ENCODE measurements at regions not wholly inside any gene's neighbourhood (a gene's known extent, or its start where the extent isn't known, plus 50 kb on each side); places are given as distances from the start of the nearest gene placed in this dataset.
"Not testable (repeated sequence)": the region's sequence is repeated elsewhere in the genome, so short reads cannot be mapped to it uniquely, and the experiment has no call there.

DNA sequence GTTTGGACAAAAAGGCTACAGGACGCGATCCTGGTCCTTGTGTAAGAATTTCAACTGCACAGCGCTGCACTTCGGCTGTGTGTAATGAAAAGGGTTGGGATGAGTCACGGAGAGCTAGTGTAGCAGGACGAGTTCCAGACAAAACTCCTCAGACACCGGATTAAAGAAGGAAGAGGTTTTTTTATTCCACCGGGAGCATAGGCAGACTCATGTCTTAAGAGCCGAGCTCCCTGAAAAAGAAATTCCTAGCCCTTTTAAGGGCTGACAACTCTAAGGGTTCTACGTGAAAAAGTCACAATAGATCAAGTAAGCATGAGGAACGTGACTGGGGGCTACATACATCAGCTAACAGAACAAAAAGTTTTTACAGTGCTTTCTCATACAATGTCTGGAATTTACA, 54.8 kb upstream of the FAM90A1 start:
- peak; percentile 2 for DNase-seq (ENCODE audit: low read depth, low spot score)
- CTCF ChIA-PET; H3K9me3 ChIP-seq (ENCODE audit: control insufficient read depth, insufficient read depth, low read length); H3K27ac ChIP-seq (ENCODE audit: low read depth, low read length); H3K4me3 ChIP-seq (ENCODE audit: low read depth, low read length); H3K27me3 ChIP-seq (ENCODE audit: control insufficient read depth, insufficient read depth, low read length); POLR2A ChIA-PET: not testable (repeated sequence)

DNA sequence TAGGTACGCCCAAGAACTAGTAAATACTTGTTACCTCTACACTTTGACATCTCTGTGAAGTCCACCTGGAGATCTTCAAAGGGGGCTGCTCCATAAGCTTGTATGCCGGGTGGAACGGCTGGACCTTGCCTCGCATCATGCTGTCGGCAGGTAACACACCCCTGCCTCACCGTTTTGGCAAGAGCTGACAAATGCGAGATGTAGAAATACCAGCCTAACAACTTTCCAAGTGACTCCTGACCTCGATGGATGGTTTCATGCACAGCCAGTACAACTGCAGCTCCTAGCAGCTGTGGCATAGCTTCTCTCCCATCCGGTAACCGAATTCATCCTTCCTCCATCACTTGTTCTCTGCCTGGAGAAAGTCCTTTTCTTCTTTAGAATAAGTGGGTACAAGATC, 58.3 kb upstream of the FAM90A1 start:
- POLR2A ChIA-PET; H3K9me3 ChIP-seq (ENCODE audit: control insufficient read depth, insufficient read depth, low read length); DNase-seq (ENCODE audit: low read depth, low spot score); CTCF ChIA-PET; H3K4me3 ChIP-seq (ENCODE audit: low read depth, low read length); H3K27ac ChIP-seq (ENCODE audit: low read depth, low read length); H3K27me3 ChIP-seq (ENCODE audit: control insufficient read depth, insufficient read depth, low read length): not testable (repeated sequence)

DNA sequence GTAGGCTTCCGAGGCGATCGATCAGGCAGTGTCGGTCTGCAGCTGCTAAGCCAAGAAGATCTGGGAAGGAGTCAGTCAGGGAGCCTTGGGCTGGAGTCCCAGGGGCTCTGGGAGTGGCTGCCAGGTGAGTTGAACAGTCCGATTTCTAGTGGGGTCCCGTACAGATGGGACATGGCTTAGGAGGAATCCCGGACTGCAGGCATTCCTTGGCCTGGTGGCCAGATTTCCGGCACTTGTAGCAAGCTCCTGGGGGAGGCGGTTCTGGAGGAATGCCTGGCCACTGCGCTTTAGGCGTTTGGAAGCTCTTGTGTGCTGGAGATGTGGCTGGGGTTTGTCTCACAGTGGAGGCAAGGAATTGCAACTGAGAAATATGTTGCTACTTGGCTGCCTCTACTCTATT, 64.3 kb upstream of the FAM90A1 start:
- H3K27ac ChIP-seq (ENCODE audit: low read depth, low read length); DNase-seq (ENCODE audit: low read depth, low spot score); H3K27me3 ChIP-seq (ENCODE audit: control insufficient read depth, insufficient read depth, low read length); POLR2A ChIA-PET; CTCF ChIA-PET; H3K9me3 ChIP-seq (ENCODE audit: control insufficient read depth, insufficient read depth, low read length); H3K4me3 ChIP-seq (ENCODE audit: low read depth, low read length): not testable (repeated sequence)

DNA sequence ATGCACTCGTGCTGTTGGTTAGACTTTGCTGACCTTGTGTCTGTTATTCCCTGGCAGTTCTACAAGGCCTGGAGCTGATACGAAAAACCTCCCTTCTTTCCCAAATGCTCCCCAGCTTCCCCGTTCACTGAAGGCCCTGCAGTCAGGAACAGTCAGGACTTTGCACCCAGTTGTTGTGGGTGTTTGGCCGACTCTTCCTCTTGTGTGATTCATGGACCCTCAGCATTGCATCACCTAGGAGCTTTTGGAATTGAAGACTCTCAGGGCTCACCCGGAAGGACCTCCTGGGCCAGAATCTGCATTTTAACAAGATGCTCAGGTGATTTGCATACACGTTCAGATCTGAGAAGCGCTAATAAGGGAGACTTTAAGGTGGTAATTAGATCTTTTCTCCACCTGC, 67.2 kb upstream of the FAM90A1 start:
- H3K9me3 ChIP-seq (ENCODE audit: control insufficient read depth, insufficient read depth, low read length); CTCF ChIA-PET; H3K27me3 ChIP-seq (ENCODE audit: control insufficient read depth, insufficient read depth, low read length); DNase-seq (ENCODE audit: low read depth, low spot score); H3K4me3 ChIP-seq (ENCODE audit: low read depth, low read length); POLR2A ChIA-PET; H3K27ac ChIP-seq (ENCODE audit: low read depth, low read length): not testable (repeated sequence)

DNA sequence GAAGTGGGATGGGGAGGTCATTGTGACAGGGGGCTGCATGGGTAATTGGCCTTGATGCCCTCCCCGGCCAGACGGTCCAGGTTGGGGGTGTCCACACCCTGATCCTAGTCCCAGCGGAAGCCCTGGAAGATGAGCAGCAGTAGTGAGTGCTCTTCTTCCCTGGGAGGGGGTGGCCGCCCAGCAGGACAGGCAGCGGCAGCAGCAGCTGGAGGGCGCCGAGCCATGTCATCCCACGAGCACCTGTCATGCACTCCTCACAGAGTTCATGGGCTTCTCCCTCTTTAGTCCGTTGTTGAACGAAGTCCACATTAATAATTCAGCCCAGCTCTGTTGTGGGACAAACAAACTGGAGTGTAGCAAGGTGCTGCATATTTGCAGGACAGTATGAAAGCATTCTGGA, 81.2 kb upstream of the FAM90A1 start:
- DNase-seq (ENCODE audit: low read depth, low spot score); H3K27me3 ChIP-seq (ENCODE audit: control insufficient read depth, insufficient read depth, low read length); CTCF ChIA-PET; H3K9me3 ChIP-seq (ENCODE audit: control insufficient read depth, insufficient read depth, low read length); H3K27ac ChIP-seq (ENCODE audit: low read depth, low read length); H3K4me3 ChIP-seq (ENCODE audit: low read depth, low read length); POLR2A ChIA-PET: not testable (repeated sequence)

DNA sequence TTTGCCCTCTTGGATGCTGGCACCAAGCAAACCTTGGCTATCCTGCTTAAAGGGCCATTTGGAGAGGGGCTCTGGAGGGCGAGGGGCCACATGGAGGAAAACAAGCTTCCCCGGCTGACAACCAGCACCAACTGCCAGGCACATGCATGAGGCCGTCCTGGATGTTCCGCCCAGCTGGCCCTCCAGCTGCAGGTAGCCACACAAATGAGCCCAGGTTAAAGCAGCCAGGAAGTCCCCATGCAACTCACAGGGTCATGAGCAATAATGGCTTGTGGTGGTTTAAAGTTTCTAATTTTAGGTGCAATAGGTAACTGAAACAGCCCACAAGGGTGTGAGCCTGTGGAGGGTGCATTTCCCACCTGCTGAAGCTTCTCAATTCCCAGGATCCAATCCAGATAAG, 88.6 kb upstream of the FAM90A1 start:
- H3K27me3 ChIP-seq (ENCODE audit: control insufficient read depth, insufficient read depth, low read length); H3K27ac ChIP-seq (ENCODE audit: low read depth, low read length); H3K9me3 ChIP-seq (ENCODE audit: control insufficient read depth, insufficient read depth, low read length); CTCF ChIA-PET; DNase-seq (ENCODE audit: low read depth, low spot score); H3K4me3 ChIP-seq (ENCODE audit: low read depth, low read length); POLR2A ChIA-PET: not testable (repeated sequence)

DNA sequence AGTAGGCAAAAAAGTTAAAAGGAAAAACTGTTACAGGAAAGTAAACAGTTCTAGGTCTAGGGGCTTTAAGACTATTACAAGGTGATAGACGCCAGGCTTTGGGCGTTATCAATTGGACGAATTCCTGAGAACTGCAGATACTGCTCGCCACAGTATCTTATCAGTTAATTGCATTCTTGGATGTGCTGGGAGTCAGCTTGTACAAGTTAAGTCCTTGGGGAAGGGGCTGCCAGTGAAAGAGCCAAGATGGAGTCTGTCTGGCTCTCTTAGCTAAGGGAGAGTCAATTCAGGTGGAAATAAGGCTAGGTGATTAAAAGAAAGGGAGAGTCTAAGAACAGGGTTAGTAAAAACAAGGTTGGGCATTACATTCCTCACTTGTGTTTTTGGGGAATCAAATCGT, 90.3 kb upstream of the FAM90A1 start:
- H3K4me3 ChIP-seq (ENCODE audit: low read depth, low read length); H3K27me3 ChIP-seq (ENCODE audit: control insufficient read depth, insufficient read depth, low read length); CTCF ChIA-PET; DNase-seq (ENCODE audit: low read depth, low spot score); POLR2A ChIA-PET; H3K9me3 ChIP-seq (ENCODE audit: control insufficient read depth, insufficient read depth, low read length); H3K27ac ChIP-seq (ENCODE audit: low read depth, low read length): not testable (repeated sequence)

DNA sequence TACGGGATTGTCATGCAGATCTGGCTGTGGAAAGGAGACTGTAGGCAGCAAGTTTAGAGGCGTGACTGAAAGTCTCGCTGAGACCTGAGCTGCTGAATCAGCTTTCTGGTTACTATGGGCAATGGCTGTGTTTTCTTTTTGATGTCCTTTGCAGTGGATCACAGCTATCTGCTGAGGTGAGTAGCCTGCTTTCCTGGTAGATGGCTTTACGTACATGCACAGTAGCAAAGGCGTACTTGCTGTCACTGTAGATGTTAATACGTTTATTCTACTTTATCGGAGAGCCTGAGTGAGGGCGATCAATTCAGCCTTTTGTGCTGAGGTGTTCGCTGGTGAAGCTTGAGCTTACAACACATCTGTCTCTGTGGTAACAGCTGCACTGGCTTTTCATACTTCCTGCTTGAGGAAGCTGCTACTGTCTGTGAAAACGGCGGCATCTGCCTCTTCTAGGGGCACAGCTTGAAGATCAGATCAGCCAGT, 92.9 kb upstream of the FAM90A1 start:
- DNase-seq (ENCODE audit: low read depth, low spot score); H3K27me3 ChIP-seq (ENCODE audit: control insufficient read depth, insufficient read depth, low read length); H3K27ac ChIP-seq (ENCODE audit: low read depth, low read length); POLR2A ChIA-PET; H3K9me3 ChIP-seq (ENCODE audit: control insufficient read depth, insufficient read depth, low read length); H3K4me3 ChIP-seq (ENCODE audit: low read depth, low read length); CTCF ChIA-PET: not testable (repeated sequence)

DNA sequence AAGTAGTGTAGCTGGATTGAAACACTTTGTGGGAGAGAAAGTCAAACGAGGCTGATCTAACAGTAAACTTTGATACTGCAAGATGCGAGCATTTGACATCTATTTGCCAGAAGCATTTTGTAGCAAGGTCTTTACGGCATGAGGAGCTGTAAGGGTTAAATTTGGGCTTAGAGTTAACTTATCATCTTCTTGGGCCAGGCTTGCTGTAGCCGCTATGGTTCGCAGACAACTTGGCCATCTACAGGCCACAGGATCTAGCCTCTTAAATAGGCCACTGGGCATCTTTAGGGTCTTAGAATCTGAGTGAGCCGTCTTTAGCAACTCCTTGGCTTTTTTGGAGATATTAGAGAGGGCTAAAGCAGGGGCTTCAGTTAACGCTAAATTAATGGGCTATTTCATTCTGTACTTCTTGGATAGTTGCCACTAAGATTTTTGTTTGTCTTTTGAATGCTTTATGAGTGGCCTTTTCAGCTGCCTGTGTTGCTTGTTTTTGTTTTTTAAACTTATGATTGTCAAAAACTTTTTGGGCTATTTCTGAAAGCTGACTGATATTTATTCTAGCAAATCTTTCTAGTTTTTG, 93.5 kb upstream of the FAM90A1 start:
- CTCF ChIA-PET; DNase-seq (ENCODE audit: low read depth, low spot score); H3K9me3 ChIP-seq (ENCODE audit: control insufficient read depth, insufficient read depth, low read length); H3K4me3 ChIP-seq (ENCODE audit: low read depth, low read length); H3K27me3 ChIP-seq (ENCODE audit: control insufficient read depth, insufficient read depth, low read length); POLR2A ChIA-PET; H3K27ac ChIP-seq (ENCODE audit: low read depth, low read length): not testable (repeated sequence)

DNA sequence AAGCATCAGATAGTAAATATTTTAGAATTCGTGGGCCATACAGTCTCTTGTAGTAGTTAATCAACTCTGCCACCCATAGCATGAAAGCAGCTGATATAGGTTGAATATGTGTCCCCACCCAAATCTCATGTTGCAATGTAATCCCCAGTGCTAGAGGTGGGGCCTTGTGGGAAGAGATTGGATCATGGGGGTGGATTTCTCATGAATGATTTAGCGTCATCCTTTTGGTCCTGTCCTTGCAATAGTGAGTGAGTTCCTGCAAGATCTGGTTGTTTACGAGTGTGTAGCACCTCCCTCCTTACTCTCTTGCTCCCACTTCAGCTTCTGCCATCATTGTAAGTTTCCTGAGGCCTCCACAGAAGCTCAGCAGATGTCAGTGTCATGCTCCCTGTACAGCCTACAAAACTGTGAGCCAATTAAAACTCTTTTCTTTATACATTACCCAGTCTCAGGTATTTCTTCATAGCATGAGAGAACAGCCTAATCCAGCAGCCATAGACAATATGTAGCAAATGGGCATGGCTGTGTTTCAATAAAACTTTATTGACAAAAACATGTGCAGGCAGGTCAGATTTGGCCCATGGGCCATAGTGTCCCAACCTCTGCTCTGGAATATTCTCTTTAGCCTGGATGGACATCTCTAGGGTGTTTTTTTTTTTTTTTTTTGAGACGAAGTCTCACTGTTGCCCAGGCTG, 97.9 kb upstream of the FAM90A1 start:
- H3K27me3 ChIP-seq (ENCODE audit: control insufficient read depth, insufficient read depth, low read length); CTCF ChIA-PET; H3K9me3 ChIP-seq (ENCODE audit: control insufficient read depth, insufficient read depth, low read length); DNase-seq (ENCODE audit: low read depth, low spot score); POLR2A ChIA-PET; H3K27ac ChIP-seq (ENCODE audit: low read depth, low read length); H3K4me3 ChIP-seq (ENCODE audit: low read depth, low read length): not testable (repeated sequence)

DNA sequence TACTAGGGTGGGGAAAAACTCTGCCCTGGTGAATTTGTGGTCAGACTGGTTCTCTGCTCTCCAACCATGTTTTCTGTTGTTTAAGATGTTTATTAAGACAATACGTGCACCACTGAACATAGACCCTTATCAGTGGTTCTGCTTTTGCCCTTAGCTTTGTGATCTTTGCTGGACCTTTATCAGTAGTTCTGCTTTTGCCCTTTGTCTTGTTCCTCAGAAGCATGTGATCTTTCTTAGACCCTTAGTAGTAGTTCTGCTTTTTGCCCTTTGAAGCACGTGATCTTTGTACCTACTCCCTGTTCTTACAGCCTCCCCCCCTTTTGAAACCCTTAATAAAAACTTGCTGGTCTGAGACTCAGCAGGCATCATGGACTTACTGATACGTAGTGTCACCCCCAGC, 101.4 kb upstream of the FAM90A1 start:
- DNase-seq (ENCODE audit: low read depth, low spot score); H3K4me3 ChIP-seq (ENCODE audit: low read depth, low read length); POLR2A ChIA-PET; CTCF ChIA-PET; H3K27ac ChIP-seq (ENCODE audit: low read depth, low read length); H3K27me3 ChIP-seq (ENCODE audit: control insufficient read depth, insufficient read depth, low read length); H3K9me3 ChIP-seq (ENCODE audit: control insufficient read depth, insufficient read depth, low read length): not testable (repeated sequence)

DNA sequence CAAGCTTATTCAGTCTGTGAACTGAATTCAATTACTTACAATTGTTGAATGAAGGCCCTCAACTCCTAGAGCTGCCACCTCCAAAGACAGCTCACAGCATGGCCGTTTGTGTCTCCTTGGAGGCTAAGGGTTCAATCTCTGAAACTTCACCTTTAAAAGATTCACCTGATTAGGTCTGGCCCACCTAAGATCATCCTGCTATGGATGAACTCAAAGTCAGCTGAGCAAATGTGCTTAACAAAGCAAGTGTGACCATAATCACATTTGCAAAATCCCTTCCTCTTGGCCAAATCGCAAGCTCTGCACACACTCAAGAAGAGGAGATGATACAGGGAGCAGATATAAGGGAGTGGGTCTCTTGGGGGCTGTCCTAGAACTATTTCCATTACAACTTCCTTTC, 105.0 kb upstream of the FAM90A1 start:
- H3K27ac ChIP-seq (ENCODE audit: low read depth, low read length); H3K9me3 ChIP-seq (ENCODE audit: control insufficient read depth, insufficient read depth, low read length); POLR2A ChIA-PET; H3K27me3 ChIP-seq (ENCODE audit: control insufficient read depth, insufficient read depth, low read length); DNase-seq (ENCODE audit: low read depth, low spot score); H3K4me3 ChIP-seq (ENCODE audit: low read depth, low read length); CTCF ChIA-PET: not testable (repeated sequence)

DNA sequence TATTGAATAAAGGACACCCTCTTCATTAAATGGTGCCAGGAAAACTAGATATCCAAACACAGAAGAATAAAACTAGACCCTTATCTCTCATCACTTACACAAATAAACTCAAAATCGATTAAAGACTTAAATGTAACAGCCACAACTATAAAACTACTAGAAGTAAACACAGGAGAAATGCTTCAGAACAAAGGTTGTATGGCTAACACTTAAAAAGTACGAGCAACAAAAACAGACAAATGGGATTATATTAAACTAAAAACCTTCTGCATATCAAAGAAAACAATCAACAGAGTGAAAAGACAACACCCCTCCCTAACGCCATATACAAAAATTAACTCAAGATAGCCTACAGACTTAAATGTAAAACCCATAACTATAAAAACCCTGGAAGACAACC, 104.7 kb upstream of the CLEC6A start:
- DNase-seq (ENCODE audit: low read depth, low spot score); H3K27me3 ChIP-seq (ENCODE audit: control insufficient read depth, insufficient read depth, low read length); H3K4me3 ChIP-seq (ENCODE audit: low read depth, low read length); H3K27ac ChIP-seq (ENCODE audit: low read depth, low read length); H3K9me3 ChIP-seq (ENCODE audit: control insufficient read depth, insufficient read depth, low read length); POLR2A ChIA-PET; CTCF ChIA-PET: not testable (repeated sequence)
